HepG2 (cell line): ENCODE measurements at regions not wholly inside any gene's neighbourhood (a gene's known extent, or its start where the extent isn't known, plus 50 kb on each side); places are given as distances from the start of the nearest gene placed in this dataset.

Experiments used
- ATM ChIP-seq: fragments of 450-650 bp; IDR thresholded peaks from 2 replicates; pipeline ENCODE4 v1.7.1; 2017; ENCODE audit warnings: mild to moderate bottlenecking, borderline replicate concordance
- BCL3 ChIP-seq: sonication (generic); formaldehyde crosslinking; IDR thresholded peaks from 2 replicates; pipeline ENCODE4 v1.5.1; 2020; ENCODE audit warnings: mild to moderate bottlenecking, missing genetic modification reagents, moderate library complexity
- JARID2 ChIP-seq: sonication (generic); formaldehyde crosslinking; IDR thresholded peaks from 2 replicates; pipeline ENCODE4 v1.8.1; 2023; ENCODE audit warnings: missing genetic modification reagents, inconsistent platforms; ENCODE audit not compliant: insufficient replicate concordance
- KDM3A ChIP-seq: IDR thresholded peaks from 2 replicates; pipeline ENCODE4 v1.6.1; 2018; ENCODE audit warnings: low read depth, missing compliant biosample characterization
- KLF16 ChIP-seq, 2 experiments: sonication (generic) in 1 of 2; formaldehyde crosslinking in 1 of 2; IDR thresholded peaks; 2 replicates each; pipeline versions ENCODE4 v1.6.1 to v1.8.0; 2016 to 2023; ENCODE audit warnings: missing genetic modification reagents in 2 of 2, missing compliant biosample characterization in 1 of 2
- LCORL ChIP-seq, 2 experiments: fragments of 450-650 bp in 1 of 2; sonication (generic) in 1 of 2; formaldehyde crosslinking in 1 of 2; IDR thresholded peaks; 2 replicates each; pipeline versions ENCODE4 v1.5.0 to v1.6.1; 2017 to 2020; ENCODE audit warnings: antibody characterized with exemption in 1 of 2, missing genetic modification reagents in 1 of 2
- TBP ChIP-seq: sonication (generic); formaldehyde crosslinking; IDR thresholded peaks from 2 replicates; pipeline ENCODE4 v1.5.0; 2020; ENCODE audit warnings: missing genetic modification reagents
- THAP9 ChIP-seq: sonication (generic); formaldehyde crosslinking; IDR thresholded peaks from 2 replicates; pipeline ENCODE4; 2020; ENCODE audit warnings: missing genetic modification reagents, mild to moderate bottlenecking, borderline replicate concordance
- ZFY ChIP-seq: sonication (generic); formaldehyde crosslinking; IDR thresholded peaks from 2 replicates; pipeline ENCODE4 v1.4.0; 2020; ENCODE audit warnings: missing genetic modification reagents
- ZNF724P ChIP-seq: sonication (generic); formaldehyde crosslinking; IDR thresholded peaks from 2 replicates; pipeline ENCODE4 v1.8.0; 2022; ENCODE audit warnings: missing genetic modification reagents, borderline replicate concordance
- ZNF788 ChIP-seq: sonication (generic); formaldehyde crosslinking; IDR thresholded peaks from 2 replicates; pipeline ENCODE4 v1.5.0; 2020; ENCODE audit warnings: mild to moderate bottlenecking, missing genetic modification reagents, borderline replicate concordance
- TF ChIP-seq, protein P1 (sequence below): sonication (generic); formaldehyde crosslinking; conservative IDR thresholded peaks from 2 replicates; pipeline ENCODE4 v1.8.0; 2022; ENCODE audit warnings: low read depth, missing genetic modification reagents

DNA sequence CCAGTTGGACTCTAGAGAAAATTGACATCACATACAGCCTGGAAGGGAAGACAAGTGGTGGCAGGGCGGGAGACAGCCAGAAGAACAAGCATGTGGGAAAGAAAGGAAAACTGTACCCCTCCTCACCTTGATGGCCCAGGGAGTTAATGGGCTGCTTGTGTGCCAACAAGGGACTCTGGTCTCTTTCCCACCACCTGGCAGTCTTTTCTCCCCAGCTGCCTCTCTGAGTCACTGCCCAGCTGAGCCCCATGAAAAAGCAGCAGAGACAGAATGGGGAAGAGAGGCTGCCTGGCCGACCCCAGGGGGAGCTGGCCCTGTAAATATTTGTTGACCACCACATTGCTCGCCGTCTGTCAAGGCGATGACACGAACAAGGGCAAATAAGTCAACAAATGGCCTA is 359.4 kb downstream of the ENC1 start (continued):
- TF ChIP-seq BCL3 (CRISPR knock-in tag) (no peak), ZFY (no peak), THAP9 (CRISPR knock-in tag) (no peak), ZNF724P (CRISPR knock-in tag) (no peak), LCORL (IDR thresholded peaks at IDR 0.05) (no peak), LCORL (CRISPR knock-in tag; IDR thresholded peaks at IDR 0.05) (no peak), JARID2 (no peak), KLF16 (CRISPR knock-in tag; IDR thresholded peaks at IDR 0.05) (no peak), TBP (CRISPR knock-in tag) (no peak), KDM3A (CRISPR knock-in tag) (no peak), ZNF788 (CRISPR knock-in tag) (no peak), ATM (no peak)
- TF ChIP-seq, protein P1, sequence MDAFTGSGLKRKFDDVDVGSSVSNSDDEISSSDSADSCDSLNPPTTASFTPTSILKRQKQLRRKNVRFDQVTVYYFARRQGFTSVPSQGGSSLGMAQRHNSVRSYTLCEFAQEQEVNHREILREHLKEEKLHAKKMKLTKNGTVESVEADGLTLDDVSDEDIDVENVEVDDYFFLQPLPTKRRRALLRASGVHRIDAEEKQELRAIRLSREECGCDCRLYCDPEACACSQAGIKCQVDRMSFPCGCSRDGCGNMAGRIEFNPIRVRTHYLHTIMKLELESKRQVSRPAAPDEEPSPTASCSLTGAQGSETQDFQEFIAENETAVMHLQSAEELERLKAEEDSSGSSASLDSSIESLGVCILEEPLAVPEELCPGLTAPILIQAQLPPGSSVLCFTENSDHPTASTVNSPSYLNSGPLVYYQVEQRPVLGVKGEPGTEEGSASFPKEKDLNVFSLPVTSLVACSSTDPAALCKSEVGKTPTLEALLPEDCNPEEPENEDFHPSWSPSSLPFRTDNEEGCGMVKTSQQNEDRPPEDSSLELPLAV (CRISPR knock-in tag): no peak
